ENCODE measurements at regions not wholly inside any gene's neighbourhood (a gene's known extent, or its start where the extent isn't known, plus 50 kb on each side); places are given as distances from the start of the nearest gene placed in this dataset.

DNA sequence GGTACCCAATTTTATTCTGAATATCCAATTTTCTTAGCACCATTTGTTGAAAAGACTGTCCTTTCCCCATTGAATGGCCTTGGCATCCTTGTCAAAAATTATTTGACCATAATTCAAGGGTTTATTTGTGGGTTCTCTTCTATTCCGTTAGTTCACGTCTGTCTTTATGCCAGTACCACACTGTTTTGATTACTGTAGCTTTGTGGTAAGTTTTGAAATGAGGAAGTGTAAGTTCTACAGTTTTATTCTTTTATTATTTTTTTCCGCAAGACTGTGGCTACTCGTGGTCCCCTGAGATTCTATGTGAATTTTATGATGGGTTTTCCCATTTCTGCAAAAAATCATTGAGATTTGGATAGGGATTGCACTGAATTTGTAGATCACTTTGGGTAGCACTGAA lies 402.6 kb downstream of the PLK2 start:
- Histone ChIP-seq H3K4me3 (ENCODE audit: low read depth, low read length) (no peak overlapping the region), H3K36me3 (ENCODE audit: control insufficient read depth, insufficient read depth, low read length) (no peaks in the 10 kb centered on the region), H3K27me3 (ENCODE audit: control insufficient read depth, insufficient read depth, low read length) (no peaks in the 10 kb centered on the region)
- FAIRE-seq (no peak), DNase-seq (ENCODE audit: low read depth) (no peak)
- TF ChIP-seq, protein P1, sequence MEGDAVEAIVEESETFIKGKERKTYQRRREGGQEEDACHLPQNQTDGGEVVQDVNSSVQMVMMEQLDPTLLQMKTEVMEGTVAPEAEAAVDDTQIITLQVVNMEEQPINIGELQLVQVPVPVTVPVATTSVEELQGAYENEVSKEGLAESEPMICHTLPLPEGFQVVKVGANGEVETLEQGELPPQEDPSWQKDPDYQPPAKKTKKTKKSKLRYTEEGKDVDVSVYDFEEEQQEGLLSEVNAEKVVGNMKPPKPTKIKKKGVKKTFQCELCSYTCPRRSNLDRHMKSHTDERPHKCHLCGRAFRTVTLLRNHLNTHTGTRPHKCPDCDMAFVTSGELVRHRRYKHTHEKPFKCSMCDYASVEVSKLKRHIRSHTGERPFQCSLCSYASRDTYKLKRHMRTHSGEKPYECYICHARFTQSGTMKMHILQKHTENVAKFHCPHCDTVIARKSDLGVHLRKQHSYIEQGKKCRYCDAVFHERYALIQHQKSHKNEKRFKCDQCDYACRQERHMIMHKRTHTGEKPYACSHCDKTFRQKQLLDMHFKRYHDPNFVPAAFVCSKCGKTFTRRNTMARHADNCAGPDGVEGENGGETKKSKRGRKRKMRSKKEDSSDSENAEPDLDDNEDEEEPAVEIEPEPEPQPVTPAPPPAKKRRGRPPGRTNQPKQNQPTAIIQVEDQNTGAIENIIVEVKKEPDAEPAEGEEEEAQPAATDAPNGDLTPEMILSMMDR (IDR thresholded peaks at IDR 0.05; ENCODE audit: insufficient read depth, low read length, severe bottlenecking), result no peak

DNA sequence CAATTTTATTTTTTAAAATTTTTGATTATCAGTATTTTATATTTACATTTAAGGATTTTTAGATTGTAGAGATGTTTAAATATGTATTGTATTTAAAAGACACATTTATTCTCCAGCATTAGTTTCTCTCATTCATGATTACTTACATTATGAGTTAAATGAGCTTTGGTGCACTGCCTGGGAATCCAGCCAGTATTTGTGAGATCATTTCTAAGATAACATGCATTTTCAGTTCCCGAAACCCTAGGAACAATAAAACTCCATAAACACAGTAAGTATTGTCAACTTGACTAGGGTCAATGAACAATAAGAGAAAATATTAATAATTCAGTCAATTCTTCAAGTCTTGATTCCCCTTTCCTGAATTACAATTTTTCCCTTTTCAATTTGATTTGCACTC lies 403.3 kb downstream of the PLK2 start:
- TF ChIP-seq, protein P1 (IDR thresholded peaks at IDR 0.05; ENCODE audit: insufficient read depth, low read length, severe bottlenecking), result no peak
- DNase-seq (ENCODE audit: low read depth) (no peak), FAIRE-seq (no peak)
- Histone ChIP-seq H3K4me3 (ENCODE audit: low read depth, low read length) (no peak overlapping the region), H3K36me3 (ENCODE audit: control insufficient read depth, insufficient read depth, low read length) (no peaks in the 10 kb centered on the region), H3K27me3 (ENCODE audit: control insufficient read depth, insufficient read depth, low read length) (no peaks in the 10 kb centered on the region)

DNA sequence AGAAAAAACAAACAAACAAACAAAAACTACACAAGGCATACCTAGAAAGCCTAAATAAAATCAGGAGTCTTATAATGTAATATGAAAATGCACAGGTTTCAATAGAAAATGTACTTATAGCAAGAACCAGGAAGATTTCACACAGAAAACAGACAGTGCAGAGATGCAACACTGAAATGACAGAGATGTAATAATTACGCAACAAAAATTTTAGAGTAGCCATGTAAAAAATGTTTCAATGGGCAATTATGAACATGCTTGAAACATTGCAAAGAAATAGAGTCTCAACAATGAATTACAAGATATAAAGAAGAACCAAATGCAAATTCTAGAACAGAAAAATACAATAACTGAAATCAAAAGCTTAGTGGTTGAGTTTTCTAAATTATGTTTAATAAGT lies 405.9 kb downstream of the PLK2 start:
- Histone ChIP-seq H3K4me3 (ENCODE audit: low read depth, low read length) (no peak overlapping the region), H3K27me3 (ENCODE audit: control insufficient read depth, insufficient read depth, low read length) (no peaks in the 10 kb centered on the region), H3K36me3 (ENCODE audit: control insufficient read depth, insufficient read depth, low read length) (no peaks in the 10 kb centered on the region)
- DNase-seq (ENCODE audit: low read depth) (no peak), FAIRE-seq (no peak)
- TF ChIP-seq, protein P1 (IDR thresholded peaks at IDR 0.05; ENCODE audit: insufficient read depth, low read length, severe bottlenecking), result no peak

DNA sequence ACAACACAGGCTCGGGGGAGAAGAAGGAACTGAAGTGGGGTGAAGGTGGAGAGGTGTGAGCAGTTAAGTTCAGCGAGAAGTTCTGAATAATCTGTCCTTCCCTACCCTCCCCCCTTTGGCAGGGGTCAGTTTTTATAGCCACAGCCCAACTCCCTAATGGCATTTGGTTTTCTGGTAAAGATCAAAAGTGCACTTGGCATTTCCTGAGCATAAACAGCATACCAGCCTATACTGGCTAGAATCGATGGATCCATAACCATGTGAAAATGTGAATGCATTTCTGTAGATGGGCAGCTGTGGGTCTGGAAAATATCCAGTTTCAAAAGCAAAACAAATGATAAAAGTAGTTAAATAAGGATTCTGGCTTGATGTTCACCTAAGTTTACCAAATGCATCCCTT lies 410.9 kb downstream of the PLK2 start:
- DNase-seq (ENCODE audit: low read depth), result no peak
- FAIRE-seq, result no peak
- Histone ChIP-seq H3K36me3 (ENCODE audit: control insufficient read depth, insufficient read depth, low read length) (no peaks in the 10 kb centered on the region), H3K27me3 (ENCODE audit: control insufficient read depth, insufficient read depth, low read length) (no peaks in the 10 kb centered on the region), H3K4me3 (ENCODE audit: low read depth, low read length) (no peak overlapping the region)
- TF ChIP-seq, protein P1 (IDR thresholded peaks at IDR 0.05; ENCODE audit: insufficient read depth, low read length, severe bottlenecking), result no peak

DNA sequence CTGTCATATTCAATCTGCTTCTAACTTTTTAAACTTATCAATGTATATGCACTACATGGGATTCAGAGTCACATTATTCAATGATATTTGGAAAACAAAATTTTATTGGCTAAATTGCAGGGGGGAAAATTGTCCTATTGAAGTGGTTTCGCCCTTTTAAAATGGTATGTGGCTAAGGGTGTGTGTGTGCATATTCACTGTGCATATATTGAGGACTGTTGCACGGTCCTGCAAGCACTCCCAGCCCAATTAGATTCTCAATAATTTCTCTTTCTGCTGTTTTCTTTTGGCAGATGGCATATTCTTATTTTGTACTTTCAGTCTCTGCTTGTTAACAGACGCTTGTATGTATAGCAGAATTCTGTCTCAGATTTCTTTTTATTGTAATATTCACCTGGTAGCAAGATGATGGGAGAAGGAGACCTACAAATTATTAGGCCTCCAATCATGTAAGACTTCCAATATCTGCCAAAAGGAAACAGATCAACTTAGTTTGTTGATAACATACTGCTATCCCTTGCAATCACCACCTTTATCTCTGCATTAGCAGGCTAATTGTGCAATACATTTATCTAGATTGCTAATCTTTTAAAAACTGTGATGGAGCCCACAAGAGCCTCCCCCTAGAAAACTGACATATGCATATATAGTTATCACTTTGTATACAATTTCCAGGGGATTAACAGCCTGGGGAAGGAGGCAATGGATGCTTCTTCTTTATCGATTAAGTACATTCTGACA lies 411.5 kb downstream of the PLK2 start:
- Histone ChIP-seq H3K27me3 (ENCODE audit: control insufficient read depth, insufficient read depth, low read length) (no peaks in the 10 kb centered on the region), H3K36me3 (ENCODE audit: control insufficient read depth, insufficient read depth, low read length) (no peaks in the 10 kb centered on the region), H3K4me3 (ENCODE audit: low read depth, low read length) (no peak overlapping the region)
- DNase-seq (ENCODE audit: low read depth), result no peak
- TF ChIP-seq, protein P1 (IDR thresholded peaks at IDR 0.05; ENCODE audit: insufficient read depth, low read length, severe bottlenecking), result no peak
- no peak for FAIRE-seq

DNA sequence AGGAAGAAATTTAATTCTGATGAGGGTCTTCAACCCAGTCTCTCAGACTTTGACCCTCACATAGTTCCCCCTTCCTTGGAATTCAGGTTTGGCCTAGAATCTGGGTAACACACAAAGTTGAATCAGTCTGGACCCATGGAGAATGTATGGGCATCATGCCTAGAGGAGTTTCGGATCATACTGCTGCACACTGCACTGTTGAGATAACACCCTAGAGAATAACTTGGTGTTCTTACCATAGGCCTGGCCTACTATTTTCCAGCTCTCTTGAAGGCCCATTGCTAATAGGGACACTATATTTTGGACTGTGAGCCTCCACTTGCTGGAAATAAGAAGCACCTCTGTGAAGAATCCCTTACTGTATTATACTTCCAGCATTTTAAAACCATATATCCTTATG lies 413.5 kb downstream of the PLK2 start:
- DNase-seq (ENCODE audit: low read depth) (no peak), FAIRE-seq (no peak)
- TF ChIP-seq, protein P1 (IDR thresholded peaks at IDR 0.05; ENCODE audit: insufficient read depth, low read length, severe bottlenecking), result no peak
- no peak overlapping the region for H3K4me3 ChIP-seq (ENCODE audit: low read depth, low read length)
- no peaks in the 10 kb centered on the region for H3K36me3 ChIP-seq (ENCODE audit: control insufficient read depth, insufficient read depth, low read length)
- no peaks in the 10 kb centered on the region for H3K27me3 ChIP-seq (ENCODE audit: control insufficient read depth, insufficient read depth, low read length)
